Gastroesophageal sphincter (tissue), 4 donors: ENCODE measurements at regions not wholly inside any gene's neighbourhood (a gene's known extent, or its start where the extent isn't known, plus 50 kb on each side); places are given as distances from the start of the nearest gene placed in this dataset.

Source experiments
- ATAC-seq: fragments of 150-250 bp; one replicate; pipeline ENCODE4 v1.9.1; 2016; ENCODE audit warnings: mild to moderate bottlenecking, moderate library complexity
- H3K27ac ChIP-seq, 4 donors: fragments of 200-600 bp; sonication (generic) in 3 of 4; 1 replicate in 3 of 4; 2 replicates in 1 of 4; pipeline ENCODE4 v1.5.1; 2016 to 2019
- H3K27me3 ChIP-seq: fragments of 200-600 bp; sonication (generic); one replicate; pipeline ENCODE4 v1.5.1; 2019
- H3K36me3 ChIP-seq, 2 donors: fragments of 200-600 bp; sonication (generic); one replicate each; pipeline ENCODE4 v1.5.1; 2019; ENCODE audit warnings: control low read depth in 1 of 2
- H3K4me1 ChIP-seq, 3 donors: fragments of 200-600 bp; sonication (generic); 1 replicate in 2 of 3; 2 replicates in 1 of 3; pipeline ENCODE4 v1.5.1; 2016 to 2019; ENCODE audit warnings: control low read depth in 2 of 3
- H3K4me3 ChIP-seq, 2 donors: fragments of 200-600 bp; sonication (generic); one replicate each; pipeline ENCODE4 v1.5.1; 2019; ENCODE audit warnings: mild to moderate bottlenecking in 1 of 2, moderate library complexity in 1 of 2
- H3K9me3 ChIP-seq, 3 donors: fragments of 200-600 bp; sonication (generic); one replicate each; pipeline ENCODE4 v1.5.1; 2017 to 2019; ENCODE audit warnings: control low read depth in 2 of 3
- EP300 ChIP-seq: sonication (generic); formaldehyde crosslinking; IDR thresholded peaks from one replicate; pipeline ENCODE4 v1.6.1; 2017; ENCODE audit warnings: antibody characterized with exemption, mild to moderate bottlenecking
- POLR2A ChIP-seq, 2 donors: fragments of 450-650 bp; IDR thresholded peaks; one replicate each; pipeline ENCODE4 v1.6.1; 2017; ENCODE audit warnings: antibody characterized with exemption in 2 of 2, mild to moderate bottlenecking in 2 of 2, moderate library complexity in 1 of 2
- POLR2AphosphoS5 ChIP-seq: sonication (generic); formaldehyde crosslinking; IDR thresholded peaks from one replicate; pipeline ENCODE4 v1.6.1; 2017; ENCODE audit warnings: antibody characterized with exemption
- WGBS, 2 donors: methylation state at CpG; one replicate each; pipeline ENCODE4 v1.1.5; 2018; ENCODE audit warnings: low coverage in 1 of 2; 5-methylcytosine and 5-hydroxymethylcytosine counted together
- TF ChIP-seq, protein P1 (sequence below), 4 experiments: fragments of 200-600 bp in 2 of 4; fragments of 450-650 bp in 2 of 4; sonication (generic) in 1 of 4; IDR thresholded peaks; one replicate each; pipeline ENCODE4 v1.5.1; 2017 to 2019; ENCODE audit warnings: antibody characterized with exemption in 4 of 4, mild to moderate bottlenecking in 2 of 4, moderate library complexity in 2 of 4

DNA sequence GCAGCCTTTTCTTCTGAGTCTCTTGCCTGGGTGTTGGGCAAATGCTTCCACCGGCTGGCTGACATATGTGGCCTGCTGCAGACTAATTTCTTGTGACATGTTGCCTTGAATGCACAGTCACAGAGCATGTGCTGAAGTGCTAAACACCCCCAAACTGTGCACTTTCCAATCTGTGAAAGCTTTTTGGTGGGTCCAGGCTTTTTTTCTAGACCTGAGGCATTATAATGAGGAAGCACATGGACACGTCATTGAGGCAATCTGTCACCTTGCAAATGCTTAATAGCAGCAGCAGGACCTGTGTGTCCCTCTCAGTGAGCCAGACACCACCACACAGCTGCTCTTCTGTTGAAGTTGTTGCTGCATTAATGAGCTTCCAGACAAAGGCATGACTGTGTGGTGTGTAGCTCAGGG lies 274.7 kb downstream of the ELAVL2 start:
- ATAC-seq, result no peak
- no peaks in the 10 kb centered on the region for H3K27me3 ChIP-seq
- H3K4me3 ChIP-seq, result no peak overlapping the region
- no peak for TF ChIP-seq EP300
- TF ChIP-seq, protein P1, sequence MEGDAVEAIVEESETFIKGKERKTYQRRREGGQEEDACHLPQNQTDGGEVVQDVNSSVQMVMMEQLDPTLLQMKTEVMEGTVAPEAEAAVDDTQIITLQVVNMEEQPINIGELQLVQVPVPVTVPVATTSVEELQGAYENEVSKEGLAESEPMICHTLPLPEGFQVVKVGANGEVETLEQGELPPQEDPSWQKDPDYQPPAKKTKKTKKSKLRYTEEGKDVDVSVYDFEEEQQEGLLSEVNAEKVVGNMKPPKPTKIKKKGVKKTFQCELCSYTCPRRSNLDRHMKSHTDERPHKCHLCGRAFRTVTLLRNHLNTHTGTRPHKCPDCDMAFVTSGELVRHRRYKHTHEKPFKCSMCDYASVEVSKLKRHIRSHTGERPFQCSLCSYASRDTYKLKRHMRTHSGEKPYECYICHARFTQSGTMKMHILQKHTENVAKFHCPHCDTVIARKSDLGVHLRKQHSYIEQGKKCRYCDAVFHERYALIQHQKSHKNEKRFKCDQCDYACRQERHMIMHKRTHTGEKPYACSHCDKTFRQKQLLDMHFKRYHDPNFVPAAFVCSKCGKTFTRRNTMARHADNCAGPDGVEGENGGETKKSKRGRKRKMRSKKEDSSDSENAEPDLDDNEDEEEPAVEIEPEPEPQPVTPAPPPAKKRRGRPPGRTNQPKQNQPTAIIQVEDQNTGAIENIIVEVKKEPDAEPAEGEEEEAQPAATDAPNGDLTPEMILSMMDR (IDR thresholded peaks at IDR 0.05), result no peak
- H3K36me3 ChIP-seq, result no peaks in the 10 kb centered on the region
- no peak overlapping the region for H3K27ac ChIP-seq
- no peaks in the 10 kb centered on the region for H3K4me1 ChIP-seq
- WGBS, 2 donors, result no CpG with 5 or more reads among the region's 2 CpGs
- H3K9me3 ChIP-seq, result no peaks in the 10 kb centered on the region

DNA sequence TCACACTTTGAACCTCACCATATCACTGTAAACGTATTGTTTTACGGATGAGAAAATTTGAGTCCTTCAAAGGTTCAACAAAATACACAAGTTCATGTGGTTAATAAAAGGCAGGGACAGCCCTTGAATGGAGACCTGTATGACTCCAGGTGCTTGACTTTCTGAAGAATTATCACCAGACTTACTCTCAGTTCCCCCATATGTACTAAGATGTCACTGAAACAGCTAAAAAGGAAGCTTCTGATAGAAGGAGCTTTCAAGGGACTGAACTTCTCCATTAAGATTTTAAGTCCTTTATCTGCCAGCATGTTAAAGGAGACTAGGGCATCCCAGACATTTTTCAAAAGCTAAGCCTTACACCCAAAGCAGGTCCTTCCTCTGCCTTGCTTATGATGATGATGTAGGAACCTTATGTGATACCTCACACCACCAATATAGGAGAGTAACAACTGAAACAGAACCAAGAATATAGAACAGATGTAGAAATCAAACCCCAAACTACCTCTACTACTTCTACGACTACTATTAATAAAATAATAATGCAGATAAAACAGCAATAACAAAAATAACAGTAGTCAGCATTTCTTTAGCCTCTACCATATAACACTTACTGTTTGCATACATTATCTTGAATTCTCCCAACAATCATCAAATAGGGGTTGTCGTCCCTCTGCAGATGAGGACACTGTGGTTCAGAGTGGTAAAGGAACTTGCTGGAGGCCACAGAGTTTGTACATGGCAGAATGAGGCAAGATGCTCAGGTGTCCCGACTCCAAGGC lies 273.9 kb downstream of the ELAVL2 start:
- Histone ChIP-seq H3K27ac (no peak overlapping the region), H3K4me1 (no peaks in the 10 kb centered on the region), H3K4me3 (no peak overlapping the region), H3K27me3 (no peaks in the 10 kb centered on the region), H3K36me3 (no peaks in the 10 kb centered on the region), H3K9me3 (no peaks in the 10 kb centered on the region)
- no peak for TF ChIP-seq POLR2AphosphoS5
- no peak for TF ChIP-seq POLR2A (IDR thresholded peaks at IDR 0.05)
- WGBS, 2 donors, result 83 to 89% methylated on average over 4 to 5 of the region's 5 CpGs
- no peak for ATAC-seq

GRCh38 chr9:23552876-23553601 lies 273.0 kb downstream of the ELAVL2 start:
- Histone ChIP-seq H3K4me1 (no peaks in the 10 kb centered on the region), H3K27ac (no peak overlapping the region), H3K36me3 (no peaks in the 10 kb centered on the region), H3K27me3 (no peaks in the 10 kb centered on the region), H3K9me3 (no peaks in the 10 kb centered on the region), H3K4me3 (no peak overlapping the region)
- ATAC-seq, result no peak
- no peak for TF ChIP-seq POLR2AphosphoS5
- no peak for TF ChIP-seq POLR2A (IDR thresholded peaks at IDR 0.05)
- TF ChIP-seq EP300, result no peak
- TF ChIP-seq, protein P1 (IDR thresholded peaks at IDR 0.05), result no peak
- WGBS, 2 donors, result 86 to 90% methylated on average over 7 to 8 of the region's 8 CpGs

GRCh38 chr9:23554686-23555085 lies 271.4 kb downstream of the ELAVL2 start:
- 89 to 100% methylated on average over 1 of the region's 1 CpG for WGBS, 2 donors
- Histone ChIP-seq H3K4me1 (no peaks in the 10 kb centered on the region), H3K27ac (no peak overlapping the region), H3K36me3 (no peaks in the 10 kb centered on the region), H3K27me3 (no peaks in the 10 kb centered on the region), H3K9me3 (peaks cover 0 to 5% (median 0%) of the 10 kb centered on the region in 3 donors), H3K4me3 (no peak overlapping the region)
- no peak for TF ChIP-seq POLR2AphosphoS5
- TF ChIP-seq EP300, result no peak
- TF ChIP-seq, protein P1 (IDR thresholded peaks at IDR 0.05), result no peak
- no peak for TF ChIP-seq POLR2A (IDR thresholded peaks at IDR 0.05)
- ATAC-seq, result no peak

GRCh38 chr9:23555851-23556250 lies 270.2 kb downstream of the ELAVL2 start:
- no peak for ATAC-seq
- Histone ChIP-seq H3K4me1 (no peaks in the 10 kb centered on the region), H3K9me3 (peaks cover 0 to 5% (median 0%) of the 10 kb centered on the region in 3 donors), H3K27ac (no peak overlapping the region), H3K36me3 (no peaks in the 10 kb centered on the region), H3K27me3 (no peaks in the 10 kb centered on the region), H3K4me3 (no peak overlapping the region)
- TF ChIP-seq, protein P1 (IDR thresholded peaks at IDR 0.05), result no peak
- 22 to 51% methylated on average over 3 to 4 of the region's 7 CpGs for WGBS, 2 donors
